H7 (cell line): ENCODE measurements at regions not wholly inside any gene's neighbourhood (a gene's known extent, or its start where the extent isn't known, plus 50 kb on each side); places are given as distances from the start of the nearest gene placed in this dataset.

Experiments used
- DNase-seq: peaks from one replicate; pipeline ENCODE4 v3.0.0; 2012
- H3K27me3 ChIP-seq: 2 replicates; pipeline ENCODE4 v1.6.0; 2011; ENCODE audit warnings: mild to moderate bottlenecking, low read length; ENCODE audit not compliant: control insufficient read depth, insufficient read depth
- H3K36me3 ChIP-seq: replicated peaks from 2 replicates; pipeline ENCODE4 v1.5.1; 2011; ENCODE audit warnings: low read length; ENCODE audit not compliant: control insufficient read depth, insufficient read depth
- H3K4me3 ChIP-seq: 2 replicates; pipeline ENCODE4 v1.5.1; 2011; ENCODE audit warnings: low read depth, mild to moderate bottlenecking, control low read depth, low read length, moderate library complexity; ENCODE audit not compliant: insufficient read depth

DNA sequence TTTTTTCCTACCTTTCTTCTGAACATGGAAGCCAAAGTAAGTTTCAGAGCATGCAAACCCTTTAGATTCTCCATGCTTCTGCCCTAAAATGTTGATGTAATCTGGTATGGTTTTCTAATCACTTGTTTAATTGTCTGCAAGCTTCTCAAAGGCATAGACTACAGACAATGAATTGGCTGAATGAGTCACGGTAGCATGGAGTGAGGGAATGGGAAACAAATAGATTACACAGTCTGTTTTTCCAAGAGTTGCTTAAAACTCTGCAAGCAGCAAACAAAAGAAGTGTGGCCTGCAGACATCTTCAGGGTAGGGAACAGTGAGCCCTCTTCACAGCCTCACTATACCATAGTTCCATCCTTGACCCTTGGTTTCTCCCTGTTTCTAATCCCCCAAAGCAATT is 326.0 kb downstream of the BARHL2 start:
- Histone ChIP-seq H3K27me3 (peaks cover 1% of the 10 kb centered on the region; the same call in 1 of the 2 replicates), H3K36me3 (no peaks in the 10 kb centered on the region), H3K4me3 (no peak overlapping the region)
- no peak for DNase-seq

DNA sequence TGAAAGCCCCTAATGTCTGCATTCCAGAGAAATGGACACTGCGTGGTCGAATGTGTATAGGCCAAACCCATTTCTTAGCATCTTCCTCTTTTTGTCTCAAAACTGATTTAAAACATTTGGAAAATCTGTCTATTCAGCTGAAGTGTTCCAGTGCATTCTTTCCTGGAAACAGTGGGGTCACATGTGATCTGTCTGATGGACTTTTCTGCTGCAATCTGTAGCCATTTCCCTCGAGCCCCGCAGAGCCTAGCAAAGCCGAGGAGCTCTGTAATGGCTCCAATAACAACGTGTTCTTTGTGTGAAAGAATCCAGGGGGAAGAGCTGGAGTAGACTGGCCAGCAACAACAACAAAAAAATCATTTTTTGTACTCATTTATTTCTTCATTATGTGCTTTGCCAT is 329.3 kb downstream of the BARHL2 start:
- H3K27me3 ChIP-seq, result peaks cover 1% of the 10 kb centered on the region; the same call in 1 of the 2 replicates
- no peaks in the 10 kb centered on the region for H3K36me3 ChIP-seq
- no peak for DNase-seq
- H3K4me3 ChIP-seq, result no peak overlapping the region

DNA sequence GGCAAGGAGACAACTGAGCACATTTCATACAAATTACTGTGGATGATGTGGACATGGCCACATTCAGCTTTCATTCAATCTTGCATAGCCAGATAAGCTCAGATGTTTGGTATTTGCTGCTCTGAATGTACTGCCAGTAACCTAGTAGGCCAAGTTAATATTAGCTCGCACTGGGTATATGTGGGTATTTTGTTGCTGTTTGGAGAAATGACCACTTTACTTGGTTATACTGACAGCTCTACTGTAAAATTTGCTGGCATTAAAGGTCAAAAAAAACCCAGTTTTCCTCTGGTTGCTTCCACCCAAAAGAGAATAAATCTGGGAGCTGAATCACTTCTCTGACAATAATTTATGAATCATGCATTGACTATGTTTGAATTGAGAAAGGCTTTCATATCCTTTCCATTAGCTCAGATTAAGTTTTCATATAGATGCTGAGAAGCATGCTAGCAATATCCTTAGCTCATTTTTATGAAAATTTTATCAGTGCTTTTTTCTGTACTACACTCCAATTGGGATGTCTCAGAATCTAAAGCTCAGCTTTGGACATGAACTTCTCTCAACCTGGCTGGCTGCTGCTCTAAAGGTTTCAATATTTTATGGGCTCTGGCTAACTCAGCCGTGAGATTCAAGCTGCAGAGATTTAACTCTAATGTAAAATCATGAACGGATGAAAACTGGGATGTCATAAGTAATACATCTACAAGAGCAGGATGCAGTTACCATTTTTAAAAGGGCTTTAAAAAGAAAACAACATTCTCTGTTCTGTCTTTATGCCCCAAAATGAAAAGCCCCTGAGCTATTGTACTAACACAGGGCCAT is 330.0 kb downstream of the BARHL2 start:
- Histone ChIP-seq H3K27me3 (no peaks in the 10 kb centered on the region; the same call in 1 of the 2 replicates), H3K4me3 (no peak overlapping the region)
- DNase-seq, result no peak

DNA sequence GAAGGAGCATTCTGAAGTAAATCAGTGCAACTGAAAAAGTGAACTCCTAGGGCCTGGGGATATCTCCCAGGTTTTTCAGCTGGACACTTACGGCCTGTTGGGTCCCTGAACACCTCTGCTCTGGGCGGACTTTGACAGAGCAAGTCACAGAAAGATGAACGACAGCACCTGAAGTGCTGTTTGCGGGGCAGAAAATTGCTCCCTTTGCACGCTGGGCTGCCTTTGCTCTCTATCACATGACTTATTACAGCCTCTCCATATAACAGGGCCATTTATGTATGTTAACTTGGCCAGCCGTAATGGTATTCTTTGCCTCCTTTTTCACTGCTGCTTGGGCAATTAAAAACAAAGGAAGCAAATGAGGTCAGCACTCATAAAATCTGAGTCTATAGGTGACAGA is 332.9 kb downstream of the BARHL2 start:
- Histone ChIP-seq H3K36me3 (no peaks in the 10 kb centered on the region), H3K4me3 (no peak overlapping the region), H3K27me3 (no peaks in the 10 kb centered on the region)
- no peak for DNase-seq

More for the DNA sequence above, 330.0 kb downstream of the BARHL2 start:
- no peaks in the 10 kb centered on the region for H3K36me3 ChIP-seq

DNA sequence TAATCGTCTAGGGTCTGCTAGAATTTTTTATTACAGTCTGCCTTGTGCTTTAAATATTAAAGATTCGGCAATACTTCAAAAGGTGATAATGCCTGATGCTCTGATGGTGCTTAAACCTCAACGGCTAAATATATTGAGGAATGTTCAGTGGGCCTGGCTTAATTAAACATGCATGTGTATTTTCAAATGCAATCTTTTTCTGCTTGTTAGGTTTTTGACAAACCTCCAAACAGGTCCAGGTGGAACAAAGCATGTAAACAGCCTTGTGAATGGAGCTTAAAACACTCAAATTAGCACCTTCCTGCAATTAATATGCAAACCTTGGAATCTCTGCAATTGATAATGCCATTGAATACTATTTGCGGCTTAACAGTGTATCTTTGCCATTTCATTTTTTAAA is 334.9 kb downstream of the BARHL2 start:
- no peak for DNase-seq
- Histone ChIP-seq H3K36me3 (no peaks in the 10 kb centered on the region), H3K4me3 (no peak overlapping the region), H3K27me3 (no peaks in the 10 kb centered on the region)

DNA sequence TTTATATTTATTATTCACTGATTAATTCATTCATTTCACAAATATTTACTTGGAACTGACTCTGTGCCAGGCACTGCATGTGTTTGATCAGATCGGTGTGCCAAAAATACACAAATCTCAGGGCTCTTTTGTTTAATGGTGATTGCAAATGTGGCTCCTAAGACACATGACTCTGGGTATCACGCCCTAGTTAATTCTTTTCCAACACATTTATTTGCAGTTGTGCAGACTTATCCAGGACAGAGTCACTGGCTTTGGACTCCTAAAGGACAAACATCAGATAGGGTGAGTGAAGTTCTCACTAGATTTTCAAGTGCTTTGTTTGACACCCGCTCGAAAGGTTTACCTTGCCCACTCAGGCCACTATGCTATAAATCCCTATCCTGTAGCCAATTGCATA is 335.5 kb downstream of the BARHL2 start:
- no peak overlapping the region for H3K4me3 ChIP-seq

DNA sequence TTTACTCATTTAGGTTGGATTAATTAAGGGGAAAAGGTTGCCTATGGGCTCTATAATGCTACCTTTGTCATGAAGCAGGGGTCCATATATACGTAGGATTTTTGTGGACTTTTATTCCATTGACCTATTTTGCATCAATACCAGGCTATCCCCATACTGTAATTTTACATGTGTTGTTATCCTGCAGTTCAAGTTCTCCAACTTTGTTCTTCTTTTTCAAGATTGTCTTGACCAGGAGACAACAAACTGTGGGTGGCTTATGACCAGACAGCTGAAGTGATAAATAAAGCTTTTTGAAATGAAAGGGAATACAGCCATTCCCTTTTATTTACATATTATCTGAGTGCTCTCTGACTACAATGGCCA is 345.7 kb downstream of the BARHL2 start:
- H3K4me3 ChIP-seq, result no peak overlapping the region
- H3K27me3 ChIP-seq, result no peaks in the 10 kb centered on the region
- no peaks in the 10 kb centered on the region for H3K36me3 ChIP-seq
- no peak for DNase-seq

More for the DNA sequence above, 335.5 kb downstream of the BARHL2 start:
- DNase-seq, result no peak
- Histone ChIP-seq H3K36me3 (no peaks in the 10 kb centered on the region), H3K27me3 (no peaks in the 10 kb centered on the region)

DNA sequence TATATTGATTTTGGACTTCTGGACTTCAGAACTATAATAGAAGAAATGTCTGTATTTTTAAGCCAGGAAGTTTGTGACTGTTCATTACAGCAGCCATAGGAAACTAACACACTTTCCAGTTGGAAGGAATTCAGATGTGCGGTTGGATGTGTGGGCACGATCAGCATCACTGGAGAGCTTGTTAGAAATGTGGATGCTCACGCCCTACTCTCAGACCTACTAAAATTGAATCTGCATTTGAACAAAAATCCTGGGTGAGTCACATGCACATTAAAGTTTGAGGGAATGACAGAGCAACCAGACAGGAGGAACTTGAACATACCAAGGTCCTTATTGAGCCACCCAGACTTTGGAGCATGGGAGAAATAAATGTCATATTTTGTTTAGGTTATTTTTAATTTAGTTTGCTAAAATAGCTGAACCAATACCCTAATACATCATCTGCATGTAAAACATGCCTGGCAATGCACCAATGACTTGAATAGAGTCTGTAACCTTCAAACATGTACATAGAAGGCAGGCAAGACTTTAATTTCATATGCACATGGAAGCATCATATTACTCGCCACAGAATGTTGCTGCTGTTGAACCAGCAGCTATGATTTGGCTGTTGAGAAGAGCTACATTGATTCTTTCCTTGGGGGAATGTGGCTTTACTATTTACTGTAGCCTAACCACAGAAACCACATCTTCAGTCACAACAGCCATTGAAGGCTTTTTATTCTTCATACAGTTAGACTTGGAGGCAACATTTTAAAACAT is 346.2 kb downstream of the BARHL2 start:
- Histone ChIP-seq H3K4me3 (no peak overlapping the region), H3K36me3 (no peaks in the 10 kb centered on the region), H3K27me3 (no peaks in the 10 kb centered on the region)
- DNase-seq, result no peak

DNA sequence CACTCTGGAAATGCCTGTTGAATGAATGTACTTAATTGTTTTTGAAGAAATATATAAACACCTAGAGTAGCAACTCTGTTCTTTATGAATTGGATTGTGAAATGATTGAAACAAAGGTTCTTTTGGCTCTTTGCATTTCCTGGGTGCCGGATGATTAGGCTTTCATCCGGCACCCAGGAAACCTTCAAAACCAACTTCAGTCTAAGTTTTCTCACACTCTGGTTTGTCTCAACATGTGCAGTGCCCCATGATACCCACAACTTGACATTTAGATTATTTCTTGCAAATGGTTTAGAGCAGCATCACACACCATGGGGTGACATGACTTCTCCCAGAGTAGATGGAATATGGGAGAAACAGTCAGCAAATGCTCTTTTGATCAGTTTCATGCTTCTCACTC is 354.9 kb downstream of the BARHL2 start:
- H3K36me3 ChIP-seq, result no peaks in the 10 kb centered on the region
- no peak for DNase-seq
- no peaks in the 10 kb centered on the region for H3K27me3 ChIP-seq
- no peak overlapping the region for H3K4me3 ChIP-seq

DNA sequence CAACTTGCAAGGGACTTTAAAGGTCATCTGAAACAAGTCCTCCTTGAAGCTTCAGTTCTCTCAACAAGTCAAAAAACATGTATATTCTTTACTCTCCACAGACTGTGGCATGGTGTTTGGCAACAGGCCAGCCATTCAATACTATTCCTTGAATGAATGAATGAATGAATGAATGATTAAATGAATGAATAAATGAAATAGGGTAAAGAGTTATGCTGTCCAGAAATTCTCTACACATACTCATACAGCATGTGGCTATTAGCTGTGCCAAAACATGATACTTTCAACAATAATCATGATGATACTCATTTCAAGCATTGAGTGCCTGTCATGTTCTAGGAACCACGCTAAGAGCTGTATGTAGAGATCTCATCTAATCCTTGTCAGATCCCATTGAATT is 356.1 kb downstream of the BARHL2 start:
- H3K27me3 ChIP-seq, result no peaks in the 10 kb centered on the region
- no peak overlapping the region for H3K4me3 ChIP-seq
- no peak for DNase-seq
- H3K36me3 ChIP-seq, result no peaks in the 10 kb centered on the region

DNA sequence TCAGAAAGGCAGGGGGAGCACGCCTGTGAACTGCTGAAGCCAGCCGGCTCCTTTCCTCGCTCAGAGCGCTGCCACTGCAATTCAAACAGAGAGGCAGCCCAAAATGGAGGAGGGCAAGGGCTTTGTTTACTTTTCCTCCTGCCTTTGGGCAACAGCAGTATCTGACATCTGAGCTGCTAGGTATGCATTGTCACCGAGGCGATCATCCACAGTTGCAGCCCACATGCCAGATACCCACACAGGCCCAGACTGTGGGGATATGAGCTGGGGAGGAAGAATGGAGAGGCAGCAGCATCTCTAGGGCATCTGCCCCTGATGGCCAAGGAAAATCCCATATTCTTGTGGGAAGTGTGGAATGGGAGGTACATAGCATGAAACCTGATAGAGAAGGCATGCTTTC is 357.1 kb downstream of the BARHL2 start:
- no peak overlapping the region for H3K4me3 ChIP-seq
- no peak for DNase-seq
- no peaks in the 10 kb centered on the region for H3K27me3 ChIP-seq
- no peaks in the 10 kb centered on the region for H3K36me3 ChIP-seq

DNA sequence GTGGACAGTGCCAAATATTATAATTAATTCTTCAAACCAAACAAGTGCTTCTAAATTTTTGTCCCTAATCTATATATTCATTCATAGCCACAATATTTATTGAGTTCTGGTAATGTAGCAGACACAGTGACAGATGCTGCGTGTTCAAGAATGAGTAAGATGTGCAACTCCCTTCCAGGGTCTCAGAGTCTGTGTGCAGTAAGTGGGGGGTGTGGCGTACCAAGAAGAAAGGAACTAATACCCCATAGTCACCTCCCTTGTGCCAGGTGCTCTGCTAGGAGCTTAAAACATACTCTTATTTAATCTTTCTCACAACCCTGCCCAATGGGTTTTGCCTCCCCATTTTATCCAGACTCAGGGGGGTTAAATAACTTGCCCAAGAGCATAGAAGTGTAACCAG is 358.7 kb downstream of the BARHL2 start:
- no peaks in the 10 kb centered on the region for H3K36me3 ChIP-seq
- no peak for DNase-seq
- H3K4me3 ChIP-seq, result no peak overlapping the region
- H3K27me3 ChIP-seq, result no peaks in the 10 kb centered on the region

DNA sequence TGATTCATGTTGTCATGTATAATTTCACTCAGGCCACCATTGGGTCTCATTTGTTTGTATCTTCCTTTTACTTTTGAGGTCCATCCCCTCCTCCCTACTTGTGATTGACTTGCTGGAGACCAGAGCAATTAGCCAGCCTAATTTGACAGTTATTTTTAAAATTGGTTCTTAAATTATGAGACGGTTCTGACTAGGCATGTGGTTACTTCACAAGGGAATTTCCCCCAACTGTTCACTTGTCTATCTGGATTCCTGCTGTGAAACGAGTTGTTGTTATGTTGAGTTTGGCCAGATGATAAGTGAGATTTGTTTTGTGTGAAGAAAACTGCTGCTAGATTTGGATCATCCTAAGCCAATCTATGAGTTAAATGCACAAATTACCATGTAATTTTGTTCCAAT is 359.1 kb downstream of the BARHL2 start:
- no peak for DNase-seq
- Histone ChIP-seq H3K27me3 (no peaks in the 10 kb centered on the region), H3K36me3 (no peaks in the 10 kb centered on the region), H3K4me3 (no peak overlapping the region)

DNA sequence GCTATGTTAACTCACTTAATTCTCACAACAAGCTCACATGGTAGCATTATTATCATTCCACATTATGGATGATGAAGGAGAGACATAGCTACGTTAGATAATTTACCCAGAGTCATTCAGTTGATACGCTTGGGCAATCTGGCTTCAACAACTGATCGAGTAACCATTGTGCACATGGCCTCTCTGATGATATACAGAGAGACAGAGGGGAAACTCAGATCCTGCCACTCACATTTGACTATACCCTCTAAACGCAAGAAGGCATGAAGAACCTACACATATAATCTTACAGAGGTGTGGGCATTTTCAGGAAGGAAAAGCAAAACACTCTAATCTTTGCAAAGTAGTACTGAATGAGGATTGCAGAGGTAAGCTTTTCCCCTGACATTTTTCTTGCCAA is 360.1 kb downstream of the BARHL2 start:
- Histone ChIP-seq H3K4me3 (no peak overlapping the region), H3K27me3 (no peaks in the 10 kb centered on the region), H3K36me3 (no peaks in the 10 kb centered on the region)
- no peak for DNase-seq

DNA sequence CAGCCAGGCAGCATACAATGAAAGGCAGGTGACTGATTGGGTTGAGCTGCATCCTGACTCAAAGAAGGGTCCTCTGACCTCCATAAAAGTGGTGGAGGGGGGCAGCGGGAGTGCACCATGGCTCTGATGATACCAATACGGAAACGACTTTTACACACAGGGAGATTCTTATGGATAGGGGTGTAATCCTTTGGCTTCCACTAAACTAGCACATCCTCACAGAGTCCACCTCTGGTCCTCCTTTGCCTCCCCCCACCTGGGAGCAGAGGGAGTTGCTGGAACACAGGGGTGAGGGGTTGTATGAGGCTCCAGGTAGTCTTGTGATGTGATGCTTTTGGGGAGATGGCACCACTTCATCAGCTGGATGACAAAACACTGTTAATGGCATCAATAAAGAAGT is 361.0 kb downstream of the BARHL2 start:
- Histone ChIP-seq H3K27me3 (no peaks in the 10 kb centered on the region), H3K4me3 (no peak overlapping the region), H3K36me3 (no peaks in the 10 kb centered on the region)
- DNase-seq, result no peak
